ENCODE measurements at regions not wholly inside any gene's neighbourhood (a gene's known extent, or its start where the extent isn't known, plus 50 kb on each side); places are given as distances from the start of the nearest gene placed in this dataset.
A peak's percentile ranks its signal among the peaks of the same experiment; 100 is the strongest.

GRCh38 chr13:44240611-44241145 lies 132.9 kb upstream of the SERP2 start:
- no peak for TF ChIP-seq CTCF (IDR thresholded peaks at IDR 0.05)

GRCh38 chr13:44241638-44242037 lies 132.0 kb upstream of the SERP2 start:
- no peak for TF ChIP-seq CTCF (IDR thresholded peaks at IDR 0.05)

- no peak for TF ChIP-seq CTCF (IDR thresholded peaks at IDR 0.05)
Measured at GRCh38 chr13:44242766-44243165, 130.9 kb upstream of the SERP2 start.

- TF ChIP-seq CTCF (IDR thresholded peaks at IDR 0.05), result peak; percentile 34; the same call in 1 of the 2 replicates
Measured at GRCh38 chr13:44243198-44243857, 130.3 kb upstream of the SERP2 start.

GRCh38 chr13:44244288-44244687 lies 129.3 kb upstream of the SERP2 start:
- no peak for TF ChIP-seq CTCF (IDR thresholded peaks at IDR 0.05)

GRCh38 chr13:44249431-44249836 lies 124.2 kb upstream of the SERP2 start:
- TF ChIP-seq CTCF (IDR thresholded peaks at IDR 0.05), result no peak

- no peak for TF ChIP-seq CTCF (IDR thresholded peaks at IDR 0.05)
Measured at GRCh38 chr13:44252938-44253337, 120.7 kb upstream of the SERP2 start.

All from LNCAP (cell line).